HepG2 (cell line): ENCODE measurements at regions not wholly inside any gene's neighbourhood (a gene's known extent, or its start where the extent isn't known, plus 50 kb on each side); places are given as distances from the start of the nearest gene placed in this dataset.

ENCODE experiments used
- ARNT ChIP-seq: fragments of 450-650 bp; IDR thresholded peaks from 2 replicates; pipeline ENCODE4 v1.6.1; 2017
- CBX1 ChIP-seq: IDR thresholded peaks from one replicate; pipeline ENCODE4 v1.6.1; 2016; ENCODE audit warnings: antibody characterized with exemption, low read depth
- HOMEZ ChIP-seq: IDR thresholded peaks from 2 replicates; pipeline ENCODE4 v1.6.1; 2016; ENCODE audit warnings: low read depth
- HOXD1 ChIP-seq: sonication (generic); formaldehyde crosslinking; IDR thresholded peaks from 2 replicates; pipeline ENCODE4 v1.5.0; 2020; ENCODE audit warnings: missing genetic modification reagents
- MLX ChIP-seq: IDR thresholded peaks from 2 replicates; pipeline ENCODE4 v1.6.1; 2016
- PLRG1 ChIP-seq: fragments of 450-650 bp; conservative IDR thresholded peaks from 2 replicates; pipeline ENCODE4 v1.6.1; 2016
- STAT5B ChIP-seq: sonication (generic); formaldehyde crosslinking; IDR thresholded peaks from 2 replicates; pipeline ENCODE4 v1.4.0; 2020; ENCODE audit warnings: missing genetic modification reagents
- SYNCRIP ChIP-seq: fragments of 200-400 bp; formaldehyde crosslinking; IDR thresholded peaks from 2 replicates; pipeline ENCODE4 v1.6.1; 2018; ENCODE audit warnings: mild to moderate bottlenecking, low read depth, low read length; ENCODE audit not compliant: insufficient read depth
- ZBTB4 ChIP-seq: sonication (generic); formaldehyde crosslinking; IDR thresholded peaks from 2 replicates; pipeline ENCODE4 v1.4.0; 2020; ENCODE audit warnings: missing genetic modification reagents, mild to moderate bottlenecking, borderline replicate concordance
- ZBTB42 ChIP-seq: sonication (generic); formaldehyde crosslinking; IDR thresholded peaks from 2 replicates; pipeline ENCODE4 v1.5.0; 2020; ENCODE audit warnings: mild to moderate bottlenecking, missing genetic modification reagents
- ZFP90 ChIP-seq: sonication (generic); formaldehyde crosslinking; IDR thresholded peaks from 2 replicates; pipeline ENCODE4 v1.8.0; 2022; ENCODE audit warnings: missing genetic modification reagents, mild to moderate bottlenecking, inconsistent platforms, borderline replicate concordance
- ZNF354B ChIP-seq: sonication (generic); formaldehyde crosslinking; IDR thresholded peaks from 2 replicates; pipeline ENCODE4 v1.8.0; 2022; ENCODE audit warnings: mild to moderate bottlenecking, missing genetic modification reagents
- ZNF552 ChIP-seq: sonication (generic); formaldehyde crosslinking; IDR thresholded peaks from 2 replicates; pipeline ENCODE4 v1.9.0; 2022; ENCODE audit warnings: missing genetic modification reagents, mild to moderate bottlenecking, borderline replicate concordance
- ZNF672 ChIP-seq: sonication (generic); formaldehyde crosslinking; IDR thresholded peaks from 2 replicates; pipeline ENCODE4 v1.8.1; 2022; ENCODE audit warnings: missing genetic modification reagents
- ZNF704 ChIP-seq: sonication (generic); formaldehyde crosslinking; IDR thresholded peaks from 2 replicates; pipeline ENCODE4 v1.8.1; 2023; ENCODE audit warnings: mild to moderate bottlenecking, inconsistent platforms, moderate library complexity, missing genetic modification reagents, borderline replicate concordance
- ZNF749 ChIP-seq: sonication (generic); formaldehyde crosslinking; IDR thresholded peaks from 2 replicates; pipeline ENCODE4 v1.8.0; 2022; ENCODE audit warnings: mild to moderate bottlenecking, missing genetic modification reagents, moderate library complexity, borderline replicate concordance
- TF ChIP-seq, protein P1 (sequence below): sonication (generic); formaldehyde crosslinking; IDR thresholded peaks from 2 replicates; pipeline ENCODE4 v1.4.0; 2020; ENCODE audit warnings: mild to moderate bottlenecking, missing genetic modification reagents
- TF ChIP-seq, protein P2 (sequence below): sonication (generic); formaldehyde crosslinking; IDR thresholded peaks from 2 replicates; pipeline ENCODE4 v1.4.0; 2020; ENCODE audit warnings: missing genetic modification reagents
- TF ChIP-seq, protein P3 (sequence below): fragments of 450-650 bp; IDR thresholded peaks from 2 replicates; pipeline ENCODE4 v1.6.1; 2016

DNA sequence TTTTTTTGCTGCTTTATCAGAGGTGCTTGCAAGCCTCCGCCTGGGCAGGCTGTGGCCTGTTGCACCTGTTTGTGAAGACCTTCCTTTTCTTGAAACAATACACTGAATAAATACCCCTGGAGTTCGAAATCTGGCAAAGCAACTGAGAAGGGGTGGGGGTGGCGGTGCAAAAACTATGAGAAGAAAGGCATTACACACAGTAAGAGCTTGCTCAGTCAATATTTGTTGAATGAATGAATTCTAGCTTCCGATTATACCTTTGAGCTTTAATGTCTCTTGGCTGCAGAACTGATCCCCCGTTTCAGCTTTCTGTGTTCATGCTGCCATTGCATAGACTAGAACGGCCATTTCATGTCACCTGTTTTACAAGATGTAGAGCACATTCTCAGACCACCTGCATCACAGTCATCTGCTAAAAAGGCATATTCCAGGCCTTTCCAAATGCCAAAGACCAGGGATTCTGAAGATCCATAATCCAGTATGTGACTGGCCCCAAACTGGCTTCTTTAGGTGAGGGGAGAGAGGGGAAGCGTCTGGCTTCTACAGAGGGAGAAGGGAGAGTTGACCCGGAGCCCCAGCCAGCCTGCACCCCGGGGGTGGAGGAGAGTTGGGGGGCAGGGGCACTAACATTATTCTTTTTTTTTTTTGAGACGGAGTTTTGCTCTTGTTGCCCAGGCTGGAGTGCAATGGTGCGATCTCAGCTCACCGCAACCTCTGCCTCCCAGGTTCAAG is 111.5 kb downstream of the ETS2 start (continued):
- TF ChIP-seq ZNF704 (CRISPR knock-in tag) = no peak
- no peak for TF ChIP-seq CBX1
- TF ChIP-seq ZFP90 (CRISPR knock-in tag) = no peak
- TF ChIP-seq ZNF749 (CRISPR knock-in tag) = no peak
- no peak for TF ChIP-seq ZNF552 (CRISPR knock-in tag)
- no peak for TF ChIP-seq ZBTB42 (CRISPR knock-in tag)
- no peak for TF ChIP-seq ZNF354B (CRISPR knock-in tag)
- TF ChIP-seq, protein P1, sequence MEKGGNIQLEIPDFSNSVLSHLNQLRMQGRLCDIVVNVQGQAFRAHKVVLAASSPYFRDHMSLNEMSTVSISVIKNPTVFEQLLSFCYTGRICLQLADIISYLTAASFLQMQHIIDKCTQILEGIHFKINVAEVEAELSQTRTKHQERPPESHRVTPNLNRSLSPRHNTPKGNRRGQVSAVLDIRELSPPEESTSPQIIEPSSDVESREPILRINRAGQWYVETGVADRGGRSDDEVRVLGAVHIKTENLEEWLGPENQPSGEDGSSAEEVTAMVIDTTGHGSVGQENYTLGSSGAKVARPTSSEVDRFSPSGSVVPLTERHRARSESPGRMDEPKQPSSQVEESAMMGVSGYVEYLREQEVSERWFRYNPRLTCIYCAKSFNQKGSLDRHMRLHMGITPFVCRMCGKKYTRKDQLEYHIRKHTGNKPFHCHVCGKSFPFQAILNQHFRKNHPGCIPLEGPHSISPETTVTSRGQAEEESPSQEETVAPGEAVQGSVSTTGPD = no peak
- no peak for TF ChIP-seq ZBTB4 (CRISPR knock-in tag)
- TF ChIP-seq ARNT = no peak
- TF ChIP-seq STAT5B (CRISPR knock-in tag) = no peak
- TF ChIP-seq MLX (CRISPR knock-in tag) = peak; percentile 56; the same call in 1 of the 2 replicates
- peak; percentile 30; the same call in 1 of the 2 replicates for TF ChIP-seq HOXD1 (CRISPR knock-in tag)
- no peak for TF ChIP-seq PLRG1
- TF ChIP-seq SYNCRIP = no peak
- TF ChIP-seq, protein P2, sequence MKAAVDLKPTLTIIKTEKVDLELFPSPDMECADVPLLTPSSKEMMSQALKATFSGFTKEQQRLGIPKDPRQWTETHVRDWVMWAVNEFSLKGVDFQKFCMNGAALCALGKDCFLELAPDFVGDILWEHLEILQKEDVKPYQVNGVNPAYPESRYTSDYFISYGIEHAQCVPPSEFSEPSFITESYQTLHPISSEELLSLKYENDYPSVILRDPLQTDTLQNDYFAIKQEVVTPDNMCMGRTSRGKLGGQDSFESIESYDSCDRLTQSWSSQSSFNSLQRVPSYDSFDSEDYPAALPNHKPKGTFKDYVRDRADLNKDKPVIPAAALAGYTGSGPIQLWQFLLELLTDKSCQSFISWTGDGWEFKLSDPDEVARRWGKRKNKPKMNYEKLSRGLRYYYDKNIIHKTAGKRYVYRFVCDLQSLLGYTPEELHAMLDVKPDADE (CRISPR knock-in tag) = no peak
- peak; percentile 83 for TF ChIP-seq HOMEZ (CRISPR knock-in tag)
- TF ChIP-seq, protein P3, sequence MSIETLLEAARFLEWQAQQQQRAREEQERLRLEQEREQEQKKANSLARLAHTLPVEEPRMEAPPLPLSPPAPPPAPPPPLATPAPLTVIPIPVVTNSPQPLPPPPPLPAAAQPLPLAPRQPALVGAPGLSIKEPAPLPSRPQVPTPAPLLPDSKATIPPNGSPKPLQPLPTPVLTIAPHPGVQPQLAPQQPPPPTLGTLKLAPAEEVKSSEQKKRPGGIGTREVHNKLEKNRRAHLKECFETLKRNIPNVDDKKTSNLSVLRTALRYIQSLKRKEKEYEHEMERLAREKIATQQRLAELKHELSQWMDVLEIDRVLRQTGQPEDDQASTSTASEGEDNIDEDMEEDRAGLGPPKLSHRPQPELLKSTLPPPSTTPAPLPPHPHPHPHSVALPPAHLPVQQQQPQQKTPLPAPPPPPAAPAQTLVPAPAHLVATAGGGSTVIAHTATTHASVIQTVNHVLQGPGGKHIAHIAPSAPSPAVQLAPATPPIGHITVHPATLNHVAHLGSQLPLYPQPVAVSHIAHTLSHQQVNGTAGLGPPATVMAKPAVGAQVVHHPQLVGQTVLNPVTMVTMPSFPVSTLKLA = no peak
- TF ChIP-seq ZNF672 = no peak
